H1 (cell line): ENCODE measurements at regions not wholly inside any gene's neighbourhood (a gene's known extent, or its start where the extent isn't known, plus 50 kb on each side); places are given as distances from the start of the nearest gene placed in this dataset.

Experiments used
- CBX8 ChIP-seq: fragments of 300-800, 300-1000 bp; sonication (generic); IDR thresholded peaks from 2 replicates; pipeline ENCODE4 v1.7.1; 2016; ENCODE audit warnings: low read depth, low read length, borderline replicate concordance
- CHD2 ChIP-seq: IDR thresholded peaks from 2 replicates; pipeline ENCODE4 v1.6.1; 2012; ENCODE audit warnings: low read length, improper control_type of control experiment
- E2F6 ChIP-seq: IDR thresholded peaks from 2 replicates; pipeline ENCODE4 v1.6.1; 2012; ENCODE audit warnings: inconsistent platforms
- JUND ChIP-seq: IDR thresholded peaks from 2 replicates; pipeline ENCODE4 v1.6.1; 2011; ENCODE audit warnings: mild to moderate bottlenecking, improper control_type of control experiment, low read length
- RXRA ChIP-seq: IDR thresholded peaks from 2 replicates; pipeline ENCODE4 v1.6.1; 2011; ENCODE audit warnings: low read depth, mild to moderate bottlenecking, low read length, moderate library complexity; ENCODE audit not compliant: insufficient read depth

GRCh38 chr14:57031474-57031873, 221.2 kb upstream of the OTX2 start (continued):
- TF ChIP-seq CBX8: no peak
- no peak for TF ChIP-seq JUND
- TF ChIP-seq CHD2: no peak
- TF ChIP-seq E2F6: no peak
- no peak for TF ChIP-seq RXRA
